NCI-H2196 treated with DMSO at 0.1 percent for 48 hours (cell line): ENCODE measurements at regions not wholly inside any gene's neighbourhood (a gene's known extent, or its start where the extent isn't known, plus 50 kb on each side); places are given as distances from the start of the nearest gene placed in this dataset.
"Not testable (repeated sequence)": the region's sequence is repeated elsewhere in the genome, so short reads cannot be mapped to it uniquely, and the experiment has no call there.

Source experiments
- DNase-seq: peaks from one replicate; lab custom pipeline; 2025; ENCODE audit not compliant: unreplicated experiment; lab: John Stamatoyannopoulos, UW

DNA sequence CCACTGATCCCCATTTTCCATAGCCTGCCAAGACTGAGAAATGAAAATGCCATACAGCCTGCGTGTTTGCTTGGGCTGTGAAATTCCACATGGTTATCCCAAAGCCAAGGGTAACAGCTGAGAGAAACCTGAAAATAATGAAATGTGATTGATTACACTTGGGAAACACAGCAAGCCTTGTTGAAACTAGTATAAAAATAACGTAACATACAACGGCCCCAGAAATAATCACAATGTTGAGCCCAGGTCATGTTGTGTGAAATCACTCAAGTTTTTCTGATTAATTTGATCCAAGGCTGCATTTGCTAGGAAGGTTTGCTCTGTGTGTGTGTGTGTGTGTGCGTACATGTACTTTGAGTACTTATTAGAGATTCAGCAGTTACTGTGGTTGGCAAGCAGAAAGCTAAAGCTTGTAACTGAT is 269.0 kb downstream of the OXSM start:
- no peak for DNase-seq

DNA sequence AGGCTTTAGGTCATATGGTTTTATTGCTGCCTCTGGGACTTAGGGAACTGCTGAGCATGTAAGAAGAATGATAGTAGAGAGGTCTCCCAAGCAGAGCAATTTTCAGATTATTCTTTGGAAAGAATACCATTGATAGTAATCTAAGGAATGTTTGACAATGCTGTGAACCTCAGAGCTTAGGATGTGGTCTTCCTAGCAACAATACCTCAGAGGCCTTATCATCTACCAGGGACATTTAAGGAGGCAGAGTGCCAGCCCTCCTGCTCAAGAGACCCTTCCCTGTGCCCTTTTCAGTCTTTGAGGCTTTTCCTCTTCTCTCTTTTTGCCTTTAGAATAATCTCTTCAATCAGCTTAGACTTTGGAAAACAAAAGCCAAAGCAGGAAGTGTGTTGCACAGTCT is 272.1 kb downstream of the OXSM start:
- no peak for DNase-seq

DNA sequence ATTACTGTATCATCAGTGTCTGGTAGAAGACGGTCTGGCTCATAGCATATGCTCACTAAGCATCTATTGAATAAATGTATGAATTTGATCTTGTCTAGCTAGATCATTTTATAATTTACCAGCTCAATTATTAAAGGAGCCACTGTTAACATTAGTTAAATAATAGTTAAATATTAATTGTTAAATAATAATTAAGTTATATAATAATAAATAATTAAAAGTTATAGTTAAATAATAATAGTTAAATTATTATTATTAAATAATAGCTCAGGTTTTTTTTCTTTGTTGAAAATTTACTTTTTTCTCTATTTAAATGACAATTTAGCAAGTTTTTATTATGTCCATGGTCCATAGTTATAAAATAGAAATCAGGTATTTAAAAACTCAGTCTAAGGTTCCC is 274.4 kb downstream of the OXSM start:
- DNase-seq = no peak

DNA sequence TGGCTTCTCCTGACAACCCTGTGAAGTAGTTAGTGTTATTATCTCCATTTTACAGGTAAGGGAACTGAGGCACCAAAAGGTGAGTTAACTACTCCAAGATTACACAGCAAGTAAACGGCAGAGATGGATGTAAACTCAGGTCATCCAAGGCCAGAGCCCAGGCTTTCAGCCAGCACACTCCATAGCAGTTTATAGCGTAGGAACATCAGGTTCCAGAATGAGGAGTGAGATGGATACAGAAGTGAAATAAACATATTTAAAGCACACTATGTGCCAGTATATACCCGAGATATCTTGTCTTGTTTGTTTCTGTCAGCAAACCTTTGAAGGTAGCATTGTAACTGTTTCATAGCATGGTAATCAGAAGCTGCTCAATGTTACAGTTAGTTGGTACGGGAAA is 279.0 kb downstream of the OXSM start:
- DNase-seq = no peak

DNA sequence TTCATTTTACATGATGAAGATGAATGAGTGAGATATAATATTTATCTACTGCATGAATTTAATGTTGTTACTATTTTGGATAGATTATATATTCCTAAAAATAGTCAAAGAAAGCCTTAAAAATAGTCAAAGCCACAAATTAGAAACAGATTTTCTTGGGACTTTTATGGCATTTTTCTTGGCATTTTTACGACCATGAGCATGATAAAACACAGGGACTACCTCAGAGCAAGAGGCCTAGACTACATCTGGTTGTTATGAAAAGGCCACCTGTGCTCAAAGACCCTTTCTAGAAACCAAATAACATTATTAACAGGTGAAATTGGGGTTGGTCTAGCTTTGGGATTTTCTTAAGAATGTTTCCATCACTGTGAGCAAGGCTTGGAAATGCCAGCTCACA is 281.0 kb downstream of the OXSM start:
- DNase-seq = no peak

DNA sequence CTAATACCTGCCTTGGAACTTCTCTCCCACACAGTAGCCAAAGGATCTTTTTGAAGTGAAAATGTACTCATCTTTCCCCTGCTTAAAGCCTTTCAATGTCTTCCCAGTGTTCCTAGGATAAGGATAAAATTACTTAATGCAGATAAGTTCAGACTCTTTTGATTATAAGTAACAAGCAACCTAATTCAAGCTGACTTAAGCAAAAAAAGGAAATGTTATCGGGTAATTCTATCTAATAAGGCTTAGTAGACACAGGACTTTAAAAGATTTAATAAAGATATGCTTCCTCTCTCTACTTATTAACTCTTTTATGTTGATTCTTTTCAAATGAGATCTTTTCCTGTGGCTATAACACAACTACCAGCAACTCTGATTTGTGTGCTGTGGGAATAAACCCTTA is 284.2 kb downstream of the OXSM start:
- DNase-seq = no peak

DNA sequence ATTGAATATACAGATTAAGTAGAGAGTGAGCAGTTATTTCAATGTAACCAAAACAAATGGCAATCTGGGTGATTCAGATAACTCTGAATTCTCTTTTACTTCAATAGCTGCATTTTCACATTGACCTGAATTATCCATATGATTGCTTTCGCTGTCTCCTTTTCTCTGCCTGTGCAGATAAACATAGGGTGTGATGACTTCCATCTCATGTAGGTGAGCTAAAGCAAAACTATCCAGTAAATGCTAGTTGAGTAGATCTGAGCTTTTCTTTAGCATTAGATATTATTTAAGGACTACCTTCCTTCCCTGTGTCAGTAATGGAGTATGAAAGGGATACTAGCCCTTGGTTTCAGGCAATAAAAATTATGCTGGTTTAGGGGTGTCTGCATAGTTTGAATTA is 288.6 kb downstream of the OXSM start:
- DNase-seq = no peak

DNA sequence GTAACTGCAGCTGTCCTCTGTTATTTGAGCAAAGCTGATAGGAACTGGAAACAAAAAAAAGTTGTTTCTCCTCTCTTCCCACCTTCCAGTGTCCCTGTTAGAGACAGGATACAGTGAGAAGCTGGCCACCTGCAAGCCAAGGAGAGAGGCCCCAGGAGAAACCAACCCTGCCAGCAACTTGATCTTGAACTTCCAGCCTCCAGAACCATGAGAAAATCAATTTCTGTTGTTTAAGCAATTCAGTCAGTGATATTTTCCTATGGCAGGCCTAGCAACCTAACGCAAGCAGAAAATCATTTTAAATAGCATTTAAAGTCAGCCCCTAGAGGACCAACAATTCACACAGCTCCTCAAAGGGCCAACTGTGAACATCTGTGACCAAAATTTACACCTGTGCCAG is 291.3 kb downstream of the OXSM start:
- no peak for DNase-seq

DNA sequence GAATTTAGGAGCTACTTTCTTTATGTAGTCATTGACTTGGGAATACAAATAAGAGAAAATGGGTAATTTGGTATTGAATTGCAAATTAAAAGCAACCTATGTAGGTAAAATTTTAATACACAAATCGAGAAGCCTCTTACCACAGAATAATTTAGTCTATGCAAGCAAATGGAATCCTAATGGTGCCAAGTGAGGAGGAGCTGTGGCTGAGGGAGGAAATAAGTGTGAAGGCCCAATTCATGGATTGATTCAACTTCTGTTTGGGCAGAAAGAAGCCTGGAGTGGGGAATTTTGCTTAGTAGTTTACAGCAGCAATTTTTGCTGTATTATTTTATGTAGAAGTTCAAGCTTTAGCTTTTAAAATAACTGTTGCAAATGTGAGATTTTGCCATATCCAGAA is 291.9 kb downstream of the OXSM start:
- DNase-seq = no peak

DNA sequence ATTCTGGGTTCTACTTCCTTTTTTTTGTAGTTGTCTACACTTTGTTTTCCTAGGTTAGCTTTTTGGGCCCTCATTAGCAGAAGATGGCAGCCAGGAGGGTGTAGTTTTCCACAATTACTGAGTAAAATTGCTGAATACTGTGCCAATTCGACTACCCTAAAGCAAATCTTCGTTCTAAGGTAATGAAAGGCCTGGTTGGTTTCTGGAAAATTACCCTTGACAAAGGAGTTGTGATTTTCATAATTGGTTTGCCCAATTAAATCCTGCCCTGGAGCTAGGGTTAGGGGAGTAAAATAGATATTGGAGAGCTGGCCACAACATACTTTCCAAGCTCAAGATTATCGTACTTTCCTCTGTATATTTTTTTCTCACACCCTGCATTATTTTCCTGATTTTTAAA is 293.0 kb downstream of the OXSM start:
- no peak for DNase-seq

DNA sequence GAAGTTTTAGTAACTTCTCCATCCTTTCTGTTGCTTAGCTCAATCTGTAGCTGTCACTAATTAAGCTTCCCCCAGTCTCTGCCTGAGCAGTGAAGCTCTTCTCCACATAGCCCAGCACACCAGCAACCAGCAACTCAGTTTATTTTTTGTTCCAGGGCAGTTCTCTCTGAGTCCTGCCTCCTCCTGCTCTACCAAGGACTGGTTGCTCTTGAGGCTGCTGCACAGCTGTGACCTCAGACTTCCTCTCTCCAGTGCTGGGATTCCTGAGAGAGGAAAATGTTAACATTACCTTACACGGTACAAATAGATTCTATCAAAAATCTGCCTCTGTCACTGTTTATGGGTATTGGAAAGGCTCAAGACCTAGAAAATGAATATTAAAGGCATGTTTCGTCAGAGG is 294.7 kb downstream of the OXSM start:
- DNase-seq = no peak

DNA sequence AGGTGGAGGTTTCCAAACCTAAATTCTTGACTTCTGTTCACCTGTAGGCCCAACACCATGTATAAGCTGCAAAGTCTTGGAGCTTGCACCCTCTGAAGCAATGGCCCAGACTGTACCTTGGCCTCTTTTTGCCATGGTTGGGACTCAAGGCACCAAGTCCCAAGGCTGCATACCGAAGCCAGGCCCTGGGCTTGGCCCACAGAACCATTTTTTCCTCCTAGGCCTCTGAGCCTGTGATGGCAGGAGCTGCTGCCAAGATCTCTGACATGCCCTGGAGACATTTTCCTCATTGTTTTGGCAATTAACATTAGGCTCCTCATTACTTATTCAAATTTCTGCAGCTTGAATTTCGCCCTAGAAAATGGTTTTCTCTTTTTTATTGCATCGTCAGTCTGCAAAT is 297.9 kb downstream of the OXSM start:
- DNase-seq = no peak

DNA sequence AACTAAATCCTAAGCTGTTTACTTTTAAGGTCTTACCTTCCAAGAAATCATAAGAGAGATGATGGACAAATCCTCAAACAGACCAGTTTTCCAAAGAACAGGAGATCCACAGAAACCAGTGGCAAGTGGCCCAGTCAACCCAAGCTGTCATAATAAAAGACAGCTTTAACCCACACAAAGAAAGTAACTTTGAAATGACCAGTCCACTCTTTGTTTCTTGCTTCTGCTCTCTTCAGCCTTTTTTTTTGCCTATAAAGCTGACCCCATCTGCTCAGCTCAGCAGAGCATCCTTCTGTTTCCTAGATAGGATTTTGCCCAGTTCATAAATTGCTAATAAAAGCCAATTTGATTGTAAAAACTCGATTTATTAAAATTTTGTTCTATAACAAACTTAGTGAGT is 299.4 kb downstream of the OXSM start:
- no peak for DNase-seq

DNA sequence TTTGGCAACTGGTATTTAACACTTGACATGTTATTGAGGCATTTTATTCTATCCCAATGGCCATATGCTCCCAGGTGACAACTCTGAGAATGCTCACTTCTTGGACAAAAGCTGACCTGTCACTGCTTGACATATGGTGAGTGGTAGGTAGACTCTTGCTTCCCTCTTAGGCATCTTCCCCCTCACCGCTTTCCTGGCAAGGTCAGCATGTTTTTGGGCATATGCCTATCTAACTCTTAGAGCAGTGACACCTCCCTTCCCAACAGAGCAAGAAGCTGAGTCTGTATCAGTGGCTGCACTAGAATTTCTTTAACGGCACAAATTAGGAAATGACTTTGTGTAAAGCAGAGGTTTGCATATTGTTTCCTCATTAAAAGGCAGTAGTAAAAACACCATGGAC is 300.7 kb downstream of the OXSM start:
- DNase-seq = no peak

DNA sequence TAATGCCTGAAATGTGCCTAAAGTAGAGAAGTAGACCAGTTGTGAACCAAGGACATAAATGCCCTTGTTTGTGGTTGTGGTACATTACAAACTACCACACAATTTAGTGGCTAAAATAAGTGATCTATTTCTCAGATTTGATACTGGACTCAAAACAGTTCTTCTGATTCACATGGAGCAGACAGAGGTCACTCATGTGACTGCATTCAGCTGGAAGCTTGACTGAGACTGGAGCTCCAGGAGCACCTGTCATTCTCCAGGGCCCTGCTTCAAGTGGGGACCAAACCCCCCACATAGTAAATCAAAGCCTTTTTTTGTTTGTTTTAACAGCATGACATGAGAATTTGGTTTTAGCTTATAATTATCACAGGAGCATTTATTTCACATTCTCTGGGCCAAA is 301.2 kb downstream of the OXSM start:
- DNase-seq = no peak

DNA sequence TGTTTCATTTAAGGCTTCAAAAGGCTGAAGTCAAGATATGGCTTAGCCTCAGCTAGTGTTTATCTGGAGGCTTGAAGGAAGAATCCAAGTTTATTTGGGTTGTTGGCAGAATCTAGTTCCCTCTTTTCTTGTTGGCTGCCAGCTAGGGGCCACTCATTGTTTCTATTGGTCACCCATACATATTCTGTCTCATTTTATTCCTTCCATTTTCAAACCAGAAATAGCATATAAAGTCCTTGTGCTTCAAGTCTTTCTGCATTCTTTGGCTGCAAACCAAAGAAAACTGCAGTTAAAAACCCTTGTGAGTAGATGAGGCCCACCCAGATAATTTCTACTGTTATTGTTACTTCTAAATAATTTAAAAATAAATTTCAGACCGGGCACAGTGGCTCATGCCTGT is 301.7 kb downstream of the OXSM start:
- DNase-seq = no peak

DNA sequence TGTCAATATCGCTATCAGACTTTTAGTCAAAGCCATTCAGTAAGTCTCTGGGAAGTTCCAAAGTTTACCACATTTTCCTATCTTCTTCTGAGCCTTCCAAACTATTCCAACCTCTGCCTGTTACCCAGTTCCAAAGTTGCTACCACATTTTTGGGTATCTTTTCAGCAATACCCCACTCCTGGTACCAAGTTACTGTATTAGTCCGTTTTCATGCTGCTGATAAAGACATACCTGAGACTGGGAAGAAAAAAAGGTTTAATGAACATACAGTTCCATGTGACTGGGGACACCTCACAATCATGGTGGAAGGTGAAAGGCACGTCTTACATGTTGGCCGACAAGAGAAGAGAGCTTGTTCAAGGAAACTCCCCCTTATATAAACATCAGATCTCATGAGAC is 307.2 kb downstream of the OXSM start:
- DNase-seq = not testable (repeated sequence)

DNA sequence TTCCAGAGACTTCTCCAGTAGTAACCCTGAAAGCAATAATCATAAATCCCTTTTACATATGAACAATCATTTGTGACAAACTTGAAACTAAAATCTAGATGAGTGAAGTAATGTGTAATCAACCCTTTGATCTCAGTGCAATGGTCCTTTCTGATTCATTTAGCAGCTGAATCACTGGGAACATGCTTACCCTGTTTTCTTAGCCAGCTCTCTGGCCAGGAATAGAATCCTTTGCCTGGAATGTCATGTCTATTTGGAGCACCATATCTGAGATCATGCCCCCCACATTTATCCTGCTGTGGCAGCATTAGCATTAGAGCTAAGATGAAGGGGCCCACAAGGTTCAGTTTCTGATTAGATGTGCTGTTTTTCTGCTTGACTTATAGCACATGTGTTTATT is 309.8 kb downstream of the OXSM start:
- no peak for DNase-seq

DNA sequence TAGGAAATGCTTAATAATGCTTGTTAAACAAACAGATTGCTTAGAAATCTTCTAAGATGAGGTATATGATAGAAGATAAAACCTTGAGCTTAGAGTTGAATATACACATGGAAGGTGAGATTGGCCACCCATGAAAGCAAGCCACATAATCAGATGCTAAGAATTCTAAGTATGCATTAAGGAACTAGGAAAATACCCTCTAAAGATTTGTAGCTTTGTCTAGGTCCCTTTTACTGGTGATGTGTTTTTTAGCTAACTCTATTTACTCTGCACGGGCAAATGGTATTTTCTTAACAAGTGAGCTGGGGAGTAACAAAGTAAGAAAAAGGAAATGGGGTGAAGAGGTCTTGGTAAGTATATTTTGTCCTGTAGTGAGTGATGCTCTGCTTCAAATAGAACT is 310.3 kb downstream of the OXSM start:
- no peak for DNase-seq

DNA sequence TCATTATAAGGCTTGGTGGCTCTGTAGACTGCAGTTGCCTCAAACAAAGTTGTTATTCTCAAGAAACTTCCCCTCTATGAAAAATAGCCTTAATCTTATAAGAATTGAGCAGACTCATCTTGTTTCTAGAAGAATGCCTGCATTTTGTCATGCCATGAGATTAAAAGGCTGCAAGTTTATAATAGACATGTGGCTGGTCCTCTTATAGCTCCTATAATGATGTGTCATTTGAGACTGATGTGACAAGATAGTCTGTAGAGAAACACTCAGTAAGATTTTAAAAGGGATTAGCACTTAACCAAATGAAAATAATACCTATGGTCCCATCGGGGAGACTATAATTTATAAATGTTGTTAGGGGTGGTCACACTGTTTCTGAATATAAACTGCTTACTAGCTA is 312.5 kb downstream of the OXSM start:
- no peak for DNase-seq

DNA sequence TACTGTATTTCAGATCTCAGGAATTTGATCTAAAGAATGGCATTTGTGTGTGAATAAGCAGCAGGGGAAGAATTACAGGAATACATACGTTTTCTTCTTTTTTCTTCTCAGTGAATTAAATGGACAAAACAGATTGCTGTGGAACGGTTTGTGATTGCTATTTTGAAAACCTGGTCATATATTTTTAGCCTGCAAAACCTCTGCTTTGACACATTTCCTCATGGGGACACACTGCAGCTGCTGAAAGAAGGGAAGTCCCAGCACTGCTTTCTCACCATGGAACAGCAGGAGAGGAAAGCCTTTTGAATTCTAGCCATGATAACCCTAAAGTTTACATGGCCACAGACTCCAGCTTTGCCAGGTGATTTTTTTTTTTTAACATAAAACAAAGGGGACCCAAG is 315.0 kb downstream of the OXSM start:
- no peak for DNase-seq

DNA sequence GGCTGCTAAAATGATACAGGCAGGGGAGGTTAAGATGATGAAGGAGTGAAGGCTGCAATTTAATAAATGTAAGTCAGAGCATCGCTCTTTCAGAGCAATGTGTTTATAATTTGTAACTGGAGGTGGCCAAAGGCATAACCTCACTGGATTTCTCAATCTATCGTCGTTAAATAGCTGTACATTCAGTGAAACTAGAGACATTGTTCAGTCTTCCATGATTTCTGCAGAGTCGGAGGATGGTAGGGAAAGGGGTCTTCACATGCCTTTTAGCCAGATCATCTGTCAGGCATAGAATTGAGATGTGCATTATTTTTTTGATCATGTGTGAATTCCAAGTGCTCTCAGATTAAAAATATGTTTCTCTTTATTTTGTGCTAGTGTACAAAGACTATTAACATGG is 315.4 kb downstream of the OXSM start:
- DNase-seq = no peak

DNA sequence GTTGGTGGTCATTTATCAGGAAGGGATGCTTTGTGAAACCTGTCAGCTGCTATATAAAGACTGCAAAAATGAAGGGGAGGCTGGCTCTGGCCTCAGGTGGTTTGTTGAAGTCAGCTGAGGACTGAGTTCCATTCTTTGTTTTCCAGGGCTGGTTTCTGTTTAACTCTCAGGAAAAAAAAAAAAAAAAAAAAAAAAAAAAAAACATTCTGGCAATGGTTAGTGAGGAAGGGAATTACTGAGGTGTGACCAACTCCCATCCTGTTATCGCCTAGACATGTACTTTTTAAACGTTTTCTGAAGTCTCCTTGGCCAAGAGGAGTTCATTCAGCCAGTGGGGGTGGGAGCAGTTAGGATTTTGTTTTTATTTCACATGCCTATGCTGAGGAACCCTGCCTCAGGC is 316.3 kb downstream of the OXSM start:
- DNase-seq = no peak

DNA sequence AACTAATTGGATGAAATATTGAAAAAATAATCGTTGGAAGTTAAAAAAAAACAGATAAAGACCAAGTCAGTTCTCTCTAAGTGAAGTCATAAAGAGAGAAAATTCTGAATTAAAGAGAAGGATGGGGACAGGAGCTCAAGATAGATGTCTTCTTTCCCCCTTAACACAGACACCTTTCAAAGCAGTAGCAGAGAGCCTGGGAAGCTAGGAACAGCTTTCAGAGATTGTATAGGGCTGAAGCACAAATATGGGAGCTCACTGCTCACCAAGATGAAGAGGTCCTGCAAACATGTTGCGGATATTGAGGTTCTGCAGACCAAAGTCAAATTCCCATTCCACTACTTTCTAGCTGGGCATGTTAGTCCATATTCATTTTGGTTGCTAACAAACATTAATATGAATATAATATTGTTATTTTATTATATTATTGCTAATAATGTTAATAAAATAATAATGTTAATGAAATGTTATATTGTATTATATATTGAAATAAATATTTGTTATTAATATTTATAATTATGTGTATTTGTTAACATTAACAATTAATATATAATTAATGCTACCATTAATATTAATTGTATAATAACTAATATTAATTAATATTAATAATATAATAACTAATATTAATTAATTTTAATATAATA is 319.1 kb downstream of the OXSM start:
- no peak for DNase-seq
